HepG2 (cell line): ENCODE measurements at regions not wholly inside any gene's neighbourhood (a gene's known extent, or its start where the extent isn't known, plus 50 kb on each side); places are given as distances from the start of the nearest gene placed in this dataset.

Source experiments
- ATAC-seq: fragments of 200-7000 bp; cut with Tn5 transposase; 3 replicates; pipeline ENCODE4 v1.9.1; 2020; ENCODE audit warnings: mild to moderate bottlenecking, moderate library complexity
- BruUV-seq: library from RNA; stranded (reverse); fragments of 400-500 nt; replicated peaks from 2 replicates; lab custom pipeline; 2021; lab: Mats Ljungman, UMichigan
- CTCF ChIA-PET: fragments of 300-600 bp; formaldehyde crosslinking; extraction: SDS; loops from one replicate; lab custom pipeline; 2021; ENCODE audit warnings: low total read pairs, inconsistent platforms, low intra/inter-chr PET ratio; lab: Yijun Ruan, JAX
- POLR2A ChIA-PET: fragments of 350-600 bp; sonication (Branson Sonifier 250); formaldehyde crosslinking; loops from one replicate; lab custom pipeline; 2020; ENCODE audit warnings: antibody characterized with exemption, inconsistent platforms; lab: Yijun Ruan, JAX
- DNase-seq: peaks from one replicate; pipeline ENCODE4 v3.0.0-alpha.2; 2015; ENCODE audit warnings: low spot score
- FAIRE-seq: peaks from 3 replicates; lab custom pipeline; 2011; peaks lifted over from hg19 to GRCh38; lab: Jason Lieb, UNC
- H2AFZ ChIP-seq: one replicate; pipeline ENCODE4 v1.6.1; 2011; ENCODE audit warnings: low read length, inconsistent platforms
- H3K27ac ChIP-seq: fragments of 300-600 bp; 3 replicates; pipeline ENCODE4 v1.8.0; 2011; ENCODE audit warnings: mixed run types, mild to moderate bottlenecking, mixed read lengths, low read length, inconsistent platforms; ENCODE audit not compliant: insufficient read depth; ENCODE audit errors: extremely low read length
- H3K27me3 ChIP-seq, 2 experiments: fragments of 200-600 bp in 1 of 2; 2 replicates in 1 of 2; 3 replicates in 1 of 2; pipeline versions ENCODE4 v1.6.0 to v1.8.0; 2011; ENCODE audit warnings: low read length in 2 of 2, mild to moderate bottlenecking in 2 of 2, moderate library complexity in 2 of 2, inconsistent platforms in 1 of 2; ENCODE audit not compliant: insufficient read depth in 2 of 2, control insufficient read depth in 1 of 2
- H3K36me3 ChIP-seq, 2 experiments: fragments of 200-600 bp in 1 of 2; replicated peaks in 1 of 2; 2 replicates in 1 of 2; 3 replicates in 1 of 2; pipeline versions ENCODE4 v1.5.1 to v1.8.0; 2011; ENCODE audit warnings: low read length in 2 of 2, inconsistent platforms in 1 of 2; ENCODE audit not compliant: insufficient read depth in 2 of 2, control insufficient read depth in 1 of 2
- H3K4me1 ChIP-seq: 2 replicates; pipeline ENCODE4 v1.5.1; 2012; ENCODE audit warnings: low read length, inconsistent platforms; ENCODE audit not compliant: insufficient read depth
- H3K4me2 ChIP-seq: 2 replicates; pipeline ENCODE4 v1.6.0; 2011; ENCODE audit warnings: low read depth, low read length, inconsistent platforms
- H3K4me3 ChIP-seq, 3 experiments: fragments of 200-600 bp in 1 of 3; sonication (generic), shearing (Covaris generic) in 1 of 3; replicated peaks in 1 of 3; 2 replicates each; pipeline ENCODE4 v1.5.1; 2011 to 2016; ENCODE audit warnings: low read length in 3 of 3, inconsistent platforms in 2 of 3, low read depth in 2 of 3, mild to moderate bottlenecking in 2 of 3, control low read depth in 1 of 3, mixed read lengths in 1 of 3; ENCODE audit not compliant: insufficient read depth in 1 of 3
- H3K79me2 ChIP-seq: one replicate; pipeline ENCODE4 v1.6.1; 2011; ENCODE audit warnings: low read length, inconsistent platforms; ENCODE audit not compliant: insufficient read depth
- H3K9ac ChIP-seq: 2 replicates; pipeline ENCODE4 v1.6.0; 2011; ENCODE audit warnings: mild to moderate bottlenecking, low read depth, low read length, inconsistent platforms; ENCODE audit not compliant: insufficient read depth
- H3K9me3 ChIP-seq: 2 replicates; pipeline ENCODE4 v1.5.1; 2012; ENCODE audit warnings: mild to moderate bottlenecking, low read length
- H4K20me1 ChIP-seq: 2 replicates; pipeline ENCODE4 v1.6.0; 2011; ENCODE audit warnings: inconsistent platforms, mild to moderate bottlenecking, low read length, moderate library complexity; ENCODE audit not compliant: insufficient read depth
- ATF7 ChIP-seq, 2 experiments: fragments of 450-650 bp in 1 of 2; sonication (generic) in 1 of 2; formaldehyde crosslinking in 1 of 2; IDR thresholded peaks; 2 replicates each; pipeline versions ENCODE4 v1.4.0 to v1.6.1; 2016 to 2020; ENCODE audit warnings: antibody characterized with exemption in 1 of 2, mild to moderate bottlenecking in 1 of 2, missing genetic modification reagents in 1 of 2
- ELF4 ChIP-seq: sonication (generic); formaldehyde crosslinking; IDR thresholded peaks from 2 replicates; pipeline ENCODE4 v1.5.0; 2020; ENCODE audit warnings: missing genetic modification reagents, mild to moderate bottlenecking, moderate library complexity, borderline replicate concordance
- EP300 ChIP-seq, 3 experiments: sonication (generic) in 1 of 3; formaldehyde crosslinking in 1 of 3; IDR thresholded peaks; 2 replicates each; pipeline versions ENCODE4 v1.5.1 to v1.6.1; 2011 to 2020; ENCODE audit warnings: low read depth in 2 of 3, low read length in 2 of 3, borderline replicate concordance in 1 of 3, improper control_type of control experiment in 1 of 3, mild to moderate bottlenecking in 1 of 3, missing genetic modification reagents in 1 of 3, moderate library complexity in 1 of 3
- HMG20A ChIP-seq: IDR thresholded peaks from 2 replicates; pipeline ENCODE4 v1.6.1; 2016; ENCODE audit warnings: borderline replicate concordance
- NCOA2 ChIP-seq: sonication (generic); formaldehyde crosslinking; IDR thresholded peaks from 2 replicates; pipeline ENCODE4 v1.8.0; 2022; ENCODE audit warnings: inconsistent platforms
- REXO4 ChIP-seq: sonication (generic); formaldehyde crosslinking; IDR thresholded peaks from 2 replicates; pipeline ENCODE4 v1.8.0; 2022; ENCODE audit warnings: missing genetic modification reagents, mild to moderate bottlenecking, borderline replicate concordance
- RFX1 ChIP-seq: fragments of 450-650 bp; IDR thresholded peaks from 2 replicates; pipeline ENCODE4 v1.6.1; 2017
- TBX2 ChIP-seq: sonication (generic); formaldehyde crosslinking; IDR thresholded peaks from 2 replicates; pipeline ENCODE4 v1.5.0; 2020; ENCODE audit warnings: missing genetic modification reagents, mild to moderate bottlenecking, borderline replicate concordance
- ZFP36 ChIP-seq: fragments of 150-350 bp; IDR thresholded peaks from 2 replicates; pipeline ENCODE4 v1.6.1; 2018; ENCODE audit warnings: borderline replicate concordance, low read length, low read depth; ENCODE audit not compliant: partially characterized antibody
- ZNF124 ChIP-seq: sonication (generic); formaldehyde crosslinking; IDR thresholded peaks from 2 replicates; pipeline ENCODE4 v1.4.0; 2020; ENCODE audit warnings: missing genetic modification reagents
- ZNF17 ChIP-seq: sonication (generic); formaldehyde crosslinking; IDR thresholded peaks from 2 replicates; pipeline ENCODE4 v1.5.0; 2020; ENCODE audit warnings: mild to moderate bottlenecking, missing genetic modification reagents
- ZNF703 ChIP-seq: sonication (generic); formaldehyde crosslinking; IDR thresholded peaks from 2 replicates; pipeline ENCODE4 v1.5.1; 2020; ENCODE audit warnings: missing genetic modification reagents, mild to moderate bottlenecking, moderate library complexity, borderline replicate concordance
- ZNF841 ChIP-seq: sonication (generic); formaldehyde crosslinking; IDR thresholded peaks from 2 replicates; pipeline ENCODE4 v1.8.1; 2023; ENCODE audit warnings: missing genetic modification reagents, borderline replicate concordance
- WGBS: methylation state at CpG from one replicate; pipeline ENCODE4 v1.1.6; 2017; ENCODE audit warnings: low lambda C conversion rate; 5-methylcytosine and 5-hydroxymethylcytosine counted together
- in situ Hi-C: cut with HindIII; loops from 2 replicates; pipeline ENCODE4 v1.10.0; 2017; ENCODE audit warnings: low pct_unique_long_range_greater_than_20kb; ENCODE audit not compliant: extremely low pct_ligation_motif_present
- intact Hi-C: fragments of 100-400 bp; cut with micrococcal nuclease; formaldehyde crosslinking; loops from one replicate; pipeline ENCODE4 v1.10.0; 2022; ENCODE audit not compliant: unreplicated experiment
- TF ChIP-seq, protein P1 (sequence below): sonication (generic); formaldehyde crosslinking; IDR thresholded peaks from 2 replicates; pipeline ENCODE4 v1.4.0; 2020; ENCODE audit warnings: missing genetic modification reagents, borderline replicate concordance
- TF ChIP-seq, protein P2 (sequence below): sonication (generic); formaldehyde crosslinking; IDR thresholded peaks from 2 replicates; pipeline ENCODE4 v1.4.0; 2020; ENCODE audit warnings: mild to moderate bottlenecking, missing genetic modification reagents

DNA sequence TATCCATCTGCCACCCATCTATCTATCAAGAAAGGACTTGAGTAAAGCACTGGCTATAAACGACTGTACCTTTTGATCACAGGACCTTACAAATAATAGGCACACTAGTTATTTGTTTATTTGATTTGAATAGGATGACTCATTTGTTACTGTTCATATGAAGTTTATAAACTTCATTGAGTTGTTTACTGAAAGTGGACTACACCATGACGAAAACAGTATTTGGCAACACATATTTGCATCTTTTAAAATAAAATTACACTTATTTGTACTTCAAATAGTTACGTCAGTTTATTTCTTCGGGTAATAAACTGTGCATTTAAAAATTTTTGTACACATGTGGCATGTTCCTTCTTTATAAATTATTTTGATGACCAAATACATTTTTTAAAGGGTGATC lies 133.0 kb downstream of the OGFRL1 start:
- FAIRE-seq (no peak), DNase-seq (no peak), ATAC-seq (no peak)
- no TSS peak for BruUV-seq
- ChIA-PET POLR2A (no interaction called here), CTCF (no interaction called here)
- Histone ChIP-seq H3K4me2 (no peak overlapping the region), H3K4me1 (no peaks in the 10 kb centered on the region), H3K27ac (no peak overlapping the region), H3K79me2 (no peaks in the 10 kb centered on the region), H3K9me3 (no peaks in the 10 kb centered on the region), H3K4me3 (no peak overlapping the region), H2AFZ (no peak overlapping the region), H4K20me1 (no peaks in the 10 kb centered on the region), H3K36me3 (no peaks in the 10 kb centered on the region), H3K9ac (no peak overlapping the region), H3K27me3 (no peaks in the 10 kb centered on the region)
- intact Hi-C loops (no loop called here), in situ Hi-C loops (no loop called here)
- TF ChIP-seq ZFP36 (no peak), EP300 (IDR thresholded peaks at IDR 0.05; ENCODE audit: low read depth in 2 of 2, low read length in 2 of 2) (no peak), EP300 (CRISPR knock-in tag; IDR thresholded peaks at IDR 0.05; ENCODE audit: borderline replicate concordance) (no peak), RFX1 (no peak), ZNF703 (CRISPR knock-in tag) (no peak), ATF7 (IDR thresholded peaks at IDR 0.05) (no peak), ATF7 (CRISPR knock-in tag; IDR thresholded peaks at IDR 0.05) (no peak), REXO4 (CRISPR knock-in tag) (no peak), NCOA2 (CRISPR knock-in tag) (no peak), HMG20A (CRISPR knock-in tag) (no peak)
- WGBS = 33% methylated on average over 4 of the region's 4 CpGs

DNA sequence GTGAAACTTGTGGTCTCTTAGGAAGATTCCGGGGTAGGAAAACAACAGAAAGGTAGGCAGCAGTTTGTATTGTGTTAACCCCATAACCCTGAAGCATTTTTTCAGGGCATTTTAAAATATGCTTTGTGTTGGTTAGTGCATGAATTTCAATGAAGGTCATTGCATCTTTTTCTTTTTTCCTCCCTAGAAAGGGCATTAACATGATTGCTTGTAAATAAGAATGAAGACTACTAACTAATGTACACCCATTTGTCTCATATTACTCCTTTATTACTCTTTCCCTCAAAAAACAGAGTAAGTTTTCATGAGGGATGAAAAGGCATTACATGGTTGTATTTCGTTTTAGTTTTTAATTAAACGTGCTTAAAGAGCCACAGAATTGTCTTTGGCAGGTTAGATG lies 141.4 kb downstream of the OGFRL1 start:
- no peaks in the 10 kb centered on the region for H3K36me3 ChIP-seq
- ATAC-seq = no peak
- no peak overlapping the region for H2AFZ ChIP-seq
- BruUV-seq = no TSS peak
- FAIRE-seq = no peak
- WGBS = 0% methylated on average over 3 of the region's 3 CpGs
- no peaks in the 10 kb centered on the region for H3K4me1 ChIP-seq
- H3K27ac ChIP-seq = no peak overlapping the region
- H3K79me2 ChIP-seq = no peaks in the 10 kb centered on the region
- H3K27me3 ChIP-seq = no peaks in the 10 kb centered on the region
- H4K20me1 ChIP-seq = no peaks in the 10 kb centered on the region
- H3K4me3 ChIP-seq = no peak overlapping the region
- H3K9ac ChIP-seq = no peak overlapping the region
- ChIA-PET POLR2A (no interaction called here), CTCF (no interaction called here)
- H3K4me2 ChIP-seq = no peak overlapping the region
- intact Hi-C loops (no loop called here), in situ Hi-C loops (no loop called here)
- no peak for DNase-seq
- no peaks in the 10 kb centered on the region for H3K9me3 ChIP-seq
- no peak for TF ChIP-seq ZNF124 (CRISPR knock-in tag)
- TF ChIP-seq, protein P1, sequence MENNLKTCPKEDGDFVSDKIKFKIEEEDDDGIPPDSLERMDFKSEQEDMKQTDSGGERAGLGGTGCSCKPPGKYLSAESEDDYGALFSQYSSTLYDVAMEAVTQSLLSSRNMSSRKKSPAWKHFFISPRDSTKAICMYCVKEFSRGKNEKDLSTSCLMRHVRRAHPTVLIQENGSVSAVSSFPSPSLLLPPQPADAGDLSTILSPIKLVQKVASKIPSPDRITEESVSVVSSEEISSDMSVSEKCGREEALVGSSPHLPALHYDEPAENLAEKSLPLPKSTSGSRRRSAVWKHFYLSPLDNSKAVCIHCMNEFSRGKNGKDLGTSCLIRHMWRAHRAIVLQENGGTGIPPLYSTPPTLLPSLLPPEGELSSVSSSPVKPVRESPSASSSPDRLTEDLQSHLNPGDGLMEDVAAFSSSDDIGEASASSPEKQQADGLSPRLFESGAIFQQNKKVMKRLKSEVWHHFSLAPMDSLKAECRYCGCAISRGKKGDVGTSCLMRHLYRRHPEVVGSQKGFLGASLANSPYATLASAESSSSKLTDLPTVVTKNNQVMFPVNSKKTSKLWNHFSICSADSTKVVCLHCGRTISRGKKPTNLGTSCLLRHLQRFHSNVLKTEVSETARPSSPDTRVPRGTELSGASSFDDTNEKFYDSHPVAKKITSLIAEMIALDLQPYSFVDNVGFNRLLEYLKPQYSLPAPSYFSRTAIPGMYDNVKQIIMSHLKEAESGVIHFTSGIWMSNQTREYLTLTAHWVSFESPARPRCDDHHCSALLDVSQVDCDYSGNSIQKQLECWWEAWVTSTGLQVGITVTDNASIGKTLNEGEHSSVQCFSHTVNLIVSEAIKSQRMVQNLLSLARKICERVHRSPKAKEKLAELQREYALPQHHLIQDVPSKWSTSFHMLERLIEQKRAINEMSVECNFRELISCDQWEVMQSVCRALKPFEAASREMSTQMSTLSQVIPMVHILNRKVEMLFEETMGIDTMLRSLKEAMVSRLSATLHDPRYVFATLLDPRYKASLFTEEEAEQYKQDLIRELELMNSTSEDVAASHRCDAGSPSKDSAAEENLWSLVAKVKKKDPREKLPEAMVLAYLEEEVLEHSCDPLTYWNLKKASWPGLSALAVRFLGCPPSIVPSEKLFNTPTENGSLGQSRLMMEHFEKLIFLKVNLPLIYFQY (CRISPR knock-in tag) = no peak
- TF ChIP-seq ELF4 (CRISPR knock-in tag) = no peak
- no peak for TF ChIP-seq TBX2
- no peak for TF ChIP-seq ZNF17
- TF ChIP-seq, protein P2, sequence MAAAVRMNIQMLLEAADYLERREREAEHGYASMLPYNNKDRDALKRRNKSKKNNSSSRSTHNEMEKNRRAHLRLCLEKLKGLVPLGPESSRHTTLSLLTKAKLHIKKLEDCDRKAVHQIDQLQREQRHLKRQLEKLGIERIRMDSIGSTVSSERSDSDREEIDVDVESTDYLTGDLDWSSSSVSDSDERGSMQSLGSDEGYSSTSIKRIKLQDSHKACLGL (CRISPR knock-in tag) = no peak
- TF ChIP-seq ZNF841 (CRISPR knock-in tag) = no peak
